ENCODE measurements at regions not wholly inside any gene's neighbourhood (a gene's known extent, or its start where the extent isn't known, plus 50 kb on each side); places are given as distances from the start of the nearest gene placed in this dataset.

- Histone ChIP-seq H3K27ac (no peak overlapping the region), H3K4me1 (no peaks in the 10 kb centered on the region), H3K36me3 (no peaks in the 10 kb centered on the region), H3K27me3 (no peaks in the 10 kb centered on the region), H3K4me3 (no peak overlapping the region), H3K9me3 (no peaks in the 10 kb centered on the region)
- ATAC-seq (ENCODE audit: low FRiP score in 2 of 2) (no peak), DNase-seq (no peak)
- no peak for TF ChIP-seq CTCF (IDR thresholded peaks at IDR 0.05)
- TF ChIP-seq POLR2AphosphoS5 (IDR thresholded peaks at IDR 0.05): no peak
- no peak for TF ChIP-seq EP300 (IDR thresholded peaks at IDR 0.05)
- TF ChIP-seq POLR2A (IDR thresholded peaks at IDR 0.05): no peak
- WGBS, 2 donors: 75 to 84% methylated on average over 2 of the region's 2 CpGs
Observed at GRCh38 chr4:27915822-27916221, 1055.2 kb downstream of the STIM2 start.

GRCh38 chr4:27916452-27917184 is 1056.0 kb downstream of the STIM2 start:
- no peaks in the 10 kb centered on the region for H3K27me3 ChIP-seq
- no peak overlapping the region for H3K4me3 ChIP-seq
- H3K36me3 ChIP-seq: no peaks in the 10 kb centered on the region
- H3K4me1 ChIP-seq: no peaks in the 10 kb centered on the region
- H3K9me3 ChIP-seq: no peaks in the 10 kb centered on the region
- DNase-seq (no peak), ATAC-seq (ENCODE audit: low FRiP score in 2 of 2) (no peak)
- no peak overlapping the region for H3K27ac ChIP-seq
- TF ChIP-seq POLR2AphosphoS5 (IDR thresholded peaks at IDR 0.05) (no peak), POLR2A (IDR thresholded peaks at IDR 0.05) (no peak), EP300 (IDR thresholded peaks at IDR 0.05) (no peak), CTCF (IDR thresholded peaks at IDR 0.05) (no peak)
- 33 to 43% methylated on average over 2 of the region's 2 CpGs for WGBS, 2 donors

- H3K4me3 ChIP-seq: no peak overlapping the region
- ATAC-seq (ENCODE audit: low FRiP score in 2 of 2) (no peak), DNase-seq (no peak)
- H3K4me1 ChIP-seq: no peaks in the 10 kb centered on the region
- H3K27ac ChIP-seq: no peak overlapping the region
- H3K27me3 ChIP-seq: no peaks in the 10 kb centered on the region
- WGBS, 2 donors: 52 to 58% methylated on average over 2 of the region's 2 CpGs
- no peaks in the 10 kb centered on the region for H3K9me3 ChIP-seq
- H3K36me3 ChIP-seq: no peaks in the 10 kb centered on the region
- TF ChIP-seq CTCF (IDR thresholded peaks at IDR 0.05): no peak
- TF ChIP-seq POLR2AphosphoS5 (IDR thresholded peaks at IDR 0.05): no peak
- TF ChIP-seq EP300 (IDR thresholded peaks at IDR 0.05): no peak
- no peak for TF ChIP-seq POLR2A (IDR thresholded peaks at IDR 0.05)
Observed at GRCh38 chr4:27917381-27917780, 1056.7 kb downstream of the STIM2 start.

GRCh38 chr4:27921231-27921630 is 1060.6 kb downstream of the STIM2 start:
- DNase-seq (no peak), ATAC-seq (ENCODE audit: low FRiP score in 2 of 2) (no peak)
- no peak overlapping the region for H3K4me3 ChIP-seq
- 64 to 69% methylated on average over 4 of the region's 4 CpGs for WGBS, 2 donors
- no peaks in the 10 kb centered on the region for H3K4me1 ChIP-seq
- TF ChIP-seq POLR2AphosphoS5 (IDR thresholded peaks at IDR 0.05): no peak
- no peak for TF ChIP-seq EP300 (IDR thresholded peaks at IDR 0.05)
- no peak for TF ChIP-seq CTCF (IDR thresholded peaks at IDR 0.05)
- TF ChIP-seq POLR2A (IDR thresholded peaks at IDR 0.05): no peak
- H3K27ac ChIP-seq: no peak overlapping the region
- H3K9me3 ChIP-seq: no peaks in the 10 kb centered on the region
- no peaks in the 10 kb centered on the region for H3K27me3 ChIP-seq
- H3K36me3 ChIP-seq: no peaks in the 10 kb centered on the region
